LHCN-M2 (cell line): ENCODE measurements at regions not wholly inside any gene's neighbourhood (a gene's known extent, or its start where the extent isn't known, plus 50 kb on each side); places are given as distances from the start of the nearest gene placed in this dataset.
A peak's percentile ranks its signal among the peaks of the same experiment; 100 is the strongest.
"Not testable (repeated sequence)": the region's sequence is repeated elsewhere in the genome, so short reads cannot be mapped to it uniquely, and the experiment has no call there.

ENCODE experiments used
- DNase-seq: peaks from one replicate; pipeline ENCODE4 v3.0.0-alpha.2; 2012; ENCODE audit warnings: low read depth

DNA sequence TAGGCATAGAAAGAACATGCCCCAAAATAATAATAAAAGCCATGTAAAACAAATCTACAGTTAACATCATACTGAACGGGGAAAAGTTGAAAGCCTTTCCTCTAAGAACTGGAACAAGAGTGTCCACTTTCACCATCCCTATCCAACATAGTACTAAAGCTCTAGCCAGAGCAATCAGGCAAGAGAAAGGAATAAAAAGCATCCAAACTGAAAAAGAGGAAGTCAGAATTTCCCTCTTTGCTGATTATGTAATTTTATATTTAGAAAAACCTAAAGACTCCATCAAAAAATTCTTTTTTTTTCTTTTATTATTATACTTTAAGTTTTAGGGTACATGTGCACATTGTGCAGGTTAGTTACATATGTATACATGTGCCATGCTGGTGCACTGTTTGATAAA is 661.6 kb upstream of the CBLB start:
- DNase-seq = no peak

- DNase-seq = not testable (repeated sequence)
Observed at GRCh38 chr3:106531771-106532329, 663.0 kb upstream of the CBLB start.

DNA sequence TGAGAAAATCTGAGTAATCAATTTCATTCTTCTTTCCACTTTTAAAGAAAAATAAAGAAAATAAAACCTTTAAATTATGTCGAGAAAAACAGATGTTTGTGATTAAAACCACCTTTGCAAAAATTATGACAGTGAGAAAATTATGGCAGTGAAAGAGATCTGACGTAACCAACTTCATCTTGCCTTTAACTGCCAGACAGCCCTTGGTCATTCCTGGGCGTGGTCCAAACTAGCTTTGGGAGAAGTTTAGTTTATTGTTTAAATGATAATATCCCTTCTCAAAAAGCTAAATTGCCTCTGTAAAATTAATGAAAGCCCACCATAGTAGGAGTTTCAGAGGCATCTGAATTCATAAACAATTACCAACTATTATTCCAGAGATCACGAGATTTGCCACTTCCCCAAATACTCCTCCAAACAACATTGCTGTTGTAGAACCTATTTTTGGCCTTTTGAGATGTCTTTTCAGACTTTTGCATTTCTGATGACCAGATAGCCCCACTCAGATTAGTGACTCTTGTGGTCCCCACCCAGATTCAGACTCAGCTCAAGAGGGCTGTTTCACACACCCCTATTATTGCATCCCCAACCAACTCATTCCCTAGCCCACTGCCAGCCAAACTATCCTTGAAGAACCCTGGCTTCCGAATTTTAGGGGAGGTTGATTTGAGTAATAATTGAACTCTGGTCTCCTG is 664.4 kb upstream of the CBLB start:
- no peak for DNase-seq

GRCh38 chr3:106533788-106534160 is 665.0 kb upstream of the CBLB start:
- DNase-seq = no peak

GRCh38 chr3:106534206-106534605 is 665.4 kb upstream of the CBLB start:
- no peak for DNase-seq

- no peak for DNase-seq
Observed at GRCh38 chr3:106540743-106541142, 671.9 kb upstream of the CBLB start.

DNA sequence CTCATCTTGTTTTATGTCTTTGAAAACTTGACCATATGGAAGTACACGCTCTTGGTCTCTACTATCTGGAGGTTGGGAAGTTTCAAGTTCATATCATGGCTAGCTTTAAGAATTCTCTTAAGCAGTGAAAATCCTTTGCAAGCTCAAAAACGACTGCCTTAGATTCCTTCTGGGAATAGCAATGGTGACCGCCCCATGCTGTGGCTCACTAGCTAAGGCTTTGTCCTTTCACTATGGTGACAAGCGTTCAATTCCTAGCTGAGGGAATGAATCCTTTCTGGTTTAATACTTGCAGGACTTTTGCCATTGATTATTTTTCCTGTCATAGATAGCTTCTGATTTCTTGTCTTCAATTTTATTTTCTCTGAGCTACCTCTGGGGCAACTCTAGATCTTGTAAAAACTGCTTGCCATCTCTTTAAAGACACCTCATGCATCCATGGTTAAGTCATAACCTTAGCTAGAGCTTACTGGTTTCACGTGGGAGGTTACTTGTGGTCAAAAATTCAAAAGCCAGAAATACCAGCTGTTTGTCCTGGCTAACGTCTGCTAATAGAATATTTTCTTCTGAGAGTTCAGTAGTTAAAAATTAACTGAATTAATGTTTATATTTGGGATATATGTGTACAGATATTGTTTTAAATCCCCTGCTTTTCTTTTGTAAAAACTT is 673.4 kb upstream of the CBLB start:
- peak; percentile 82 for DNase-seq

DNA sequence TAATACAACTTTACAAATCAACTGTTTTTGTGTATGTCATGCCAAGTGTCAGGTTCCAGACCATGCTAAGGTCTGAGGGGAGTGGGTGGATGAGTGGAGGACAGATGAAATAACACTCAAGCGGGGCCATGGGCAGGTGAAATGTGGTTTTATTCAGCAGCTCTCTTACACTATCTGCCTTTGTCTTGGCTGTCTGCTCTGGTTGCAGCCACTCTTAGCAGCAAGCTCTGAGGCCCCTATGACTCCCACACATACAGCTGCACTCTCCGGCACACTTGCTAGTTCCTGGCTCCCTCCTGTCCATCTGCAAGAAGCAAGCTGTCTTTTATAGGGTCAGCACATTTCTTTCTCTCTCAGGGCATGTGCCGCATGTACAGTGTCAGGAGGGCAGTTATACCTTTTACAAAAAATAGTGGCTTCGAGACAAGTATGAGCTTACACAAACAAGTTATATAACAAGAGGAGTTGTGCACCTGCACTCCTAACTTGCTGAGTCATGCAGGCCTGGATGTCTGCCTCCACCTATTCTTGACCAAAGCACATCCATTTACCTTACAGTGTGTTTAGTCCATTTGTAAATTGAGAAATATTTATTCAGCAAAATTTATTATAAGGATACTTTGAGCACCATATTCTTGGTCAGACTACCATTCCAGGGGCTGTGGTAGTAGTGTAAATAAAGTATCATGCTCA is 683.7 kb upstream of the CBLB start:
- no peak for DNase-seq

- peak; percentile 90 for DNase-seq
Observed at GRCh38 chr3:106560451-106560966, 691.7 kb upstream of the CBLB start.

DNA sequence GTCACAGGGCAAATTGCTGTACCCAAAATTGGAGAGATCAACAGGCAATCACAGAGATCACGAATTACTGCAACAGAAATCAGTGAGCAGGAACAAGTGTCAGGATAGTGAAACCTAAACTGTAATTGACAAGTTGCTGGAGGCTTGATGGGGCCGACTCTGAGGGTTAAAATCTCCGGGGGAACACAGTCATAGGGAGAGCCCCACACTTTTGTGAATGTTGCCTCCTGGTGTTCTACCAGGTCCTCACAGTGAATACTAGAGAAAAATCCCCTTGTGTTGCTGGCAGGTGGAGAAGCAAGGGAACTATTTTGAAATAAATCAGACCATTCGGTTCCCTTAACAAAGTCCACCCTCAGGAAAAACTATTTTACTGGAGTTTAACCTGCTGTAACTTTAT is 697.5 kb upstream of the CBLB start:
- peak; percentile 22 for DNase-seq

DNA sequence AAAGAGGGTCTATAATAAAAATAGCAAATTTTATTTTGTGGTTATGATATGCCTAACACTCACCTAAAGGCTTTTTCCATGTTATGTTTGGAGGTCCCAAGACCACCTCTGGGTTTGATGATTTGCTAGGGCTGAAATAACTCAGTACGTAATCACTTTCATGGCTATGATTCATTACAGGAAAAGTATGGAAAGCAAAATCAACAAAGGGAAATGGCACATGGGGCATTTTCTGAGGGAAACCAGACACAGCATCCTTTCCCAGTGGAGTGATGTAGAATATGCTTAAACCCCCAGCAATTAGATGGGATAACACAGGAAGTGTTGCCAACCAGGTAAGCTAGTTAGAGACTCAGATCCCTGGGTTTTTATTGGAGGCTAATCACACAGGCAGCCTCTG is 701.6 kb upstream of the CBLB start:
- no peak for DNase-seq

DNA sequence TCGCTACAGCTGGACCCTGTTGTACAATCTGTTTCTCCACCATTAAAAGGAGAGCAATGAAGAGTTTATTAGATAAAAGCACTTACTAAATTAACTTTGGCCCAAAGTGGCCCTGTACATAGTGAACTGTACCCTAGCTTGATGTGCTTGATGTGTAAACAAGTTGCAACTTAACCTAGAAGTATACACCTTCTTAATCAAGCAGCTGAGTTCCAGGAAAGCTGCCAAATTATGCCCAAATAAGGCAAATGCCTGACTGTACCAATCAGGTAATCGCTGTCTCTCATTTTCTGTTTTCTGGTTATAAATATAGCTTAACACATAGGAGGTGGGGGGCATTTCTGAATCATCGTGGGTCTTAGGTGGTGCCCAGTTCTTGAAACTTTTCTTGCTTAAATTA is 704.8 kb upstream of the CBLB start:
- DNase-seq = no peak

GRCh38 chr3:106575029-106575428 is 706.2 kb upstream of the CBLB start:
- no peak for DNase-seq

DNA sequence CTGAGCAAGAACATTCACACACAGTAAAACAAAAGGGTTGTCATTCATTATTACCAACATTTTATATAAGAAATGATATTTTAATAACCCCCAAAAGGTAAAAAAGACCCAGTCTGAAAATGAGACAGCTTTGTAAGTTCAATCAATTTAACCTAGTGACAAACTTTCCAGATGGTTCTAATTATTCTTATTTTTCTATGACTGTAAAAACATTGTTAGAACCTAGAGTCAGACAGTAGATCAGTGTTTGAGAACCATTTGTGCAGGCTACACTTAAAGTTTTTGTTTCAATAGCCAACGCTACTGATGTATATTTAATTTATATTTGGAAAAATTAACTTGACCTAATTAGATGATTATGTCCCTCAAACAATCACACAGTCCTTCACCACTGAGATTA is 708.4 kb upstream of the CBLB start:
- DNase-seq = no peak

DNA sequence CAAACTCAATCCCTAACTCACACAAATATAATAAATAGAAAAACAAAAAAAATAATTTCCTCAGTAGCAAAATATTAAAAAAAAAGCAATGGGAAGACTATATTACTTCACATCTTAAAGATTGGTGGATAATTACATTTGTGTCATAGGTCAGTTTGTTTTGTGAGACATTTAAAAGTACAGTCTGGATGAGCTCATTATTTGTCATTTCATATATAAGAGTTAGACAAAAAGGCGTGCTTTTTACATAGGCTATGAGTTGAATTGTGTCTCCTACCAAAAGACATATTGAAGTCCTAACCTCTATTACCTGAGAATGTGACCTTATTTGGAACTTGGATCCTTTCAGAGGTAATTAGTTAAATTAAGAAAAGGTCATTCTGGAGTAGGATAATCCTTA is 710.1 kb upstream of the CBLB start:
- peak; percentile 6 for DNase-seq

- DNase-seq = no peak
Observed at GRCh38 chr3:106582151-106582550, 713.3 kb upstream of the CBLB start.

DNA sequence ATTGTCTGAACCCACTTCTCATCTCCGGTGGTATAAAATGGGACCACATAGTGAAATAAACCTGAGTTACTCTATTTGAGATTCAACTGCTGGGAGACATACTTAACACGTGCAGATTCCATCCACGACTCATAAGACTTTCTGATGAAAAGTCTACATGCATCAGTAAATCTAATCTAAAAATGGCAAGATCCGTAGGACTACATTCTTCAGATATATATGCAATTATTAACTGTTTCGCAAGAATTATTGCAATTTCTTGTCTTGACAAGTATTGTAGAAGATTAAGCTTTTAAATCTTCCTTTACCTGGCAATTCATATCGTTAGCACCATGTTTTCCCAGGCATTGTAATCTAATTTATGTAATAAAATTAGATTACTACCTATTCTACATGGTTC is 718.7 kb upstream of the CBLB start:
- no peak for DNase-seq

DNA sequence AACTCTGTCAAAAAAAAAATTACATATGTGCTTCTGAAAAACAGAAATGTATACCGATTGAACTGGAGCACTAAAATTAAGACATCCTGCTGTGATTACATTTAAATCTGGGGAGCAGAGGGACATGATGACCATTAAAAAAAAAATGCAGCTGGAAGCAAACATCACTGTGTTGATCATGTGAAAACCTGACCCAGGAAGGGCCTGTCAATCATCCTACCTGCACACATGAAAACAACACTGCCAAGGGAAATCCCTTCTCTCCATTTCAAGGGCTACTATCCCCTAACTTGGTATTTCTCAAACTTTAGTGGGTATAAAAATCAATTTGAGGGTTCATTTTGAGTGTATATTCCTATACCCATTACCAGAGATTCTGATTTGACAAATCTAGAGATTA is 719.9 kb upstream of the CBLB start:
- no peak for DNase-seq

DNA sequence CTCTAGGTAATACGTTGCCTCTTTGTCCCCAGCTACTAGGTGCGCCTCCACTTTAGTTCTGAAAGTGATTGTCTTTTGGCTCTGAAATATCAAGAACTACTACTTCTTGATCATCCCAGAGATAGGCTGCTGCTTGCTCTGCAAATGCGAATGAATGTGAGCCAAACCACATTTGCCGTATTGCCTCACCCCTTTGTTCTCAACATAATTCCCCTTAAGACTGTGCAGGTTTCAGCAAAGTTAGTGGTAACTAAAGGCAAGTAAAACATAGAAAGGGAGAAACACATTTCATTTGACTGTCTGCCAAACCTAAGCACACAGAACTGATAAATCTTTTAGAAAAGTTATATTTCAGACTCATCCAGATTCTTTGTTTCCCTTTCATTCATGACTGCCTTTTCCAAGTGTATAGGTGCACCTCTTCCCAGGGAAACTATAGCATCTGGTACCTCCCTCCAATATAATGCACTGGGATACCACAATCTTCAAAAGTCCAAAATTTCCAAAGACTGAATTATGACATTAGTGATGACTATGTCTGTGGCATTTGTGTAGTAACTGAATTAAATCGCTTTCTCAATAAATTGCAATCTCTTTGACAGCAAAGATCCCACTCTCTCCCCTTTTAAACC is 720.6 kb upstream of the CBLB start:
- peak; percentile 28 for DNase-seq

DNA sequence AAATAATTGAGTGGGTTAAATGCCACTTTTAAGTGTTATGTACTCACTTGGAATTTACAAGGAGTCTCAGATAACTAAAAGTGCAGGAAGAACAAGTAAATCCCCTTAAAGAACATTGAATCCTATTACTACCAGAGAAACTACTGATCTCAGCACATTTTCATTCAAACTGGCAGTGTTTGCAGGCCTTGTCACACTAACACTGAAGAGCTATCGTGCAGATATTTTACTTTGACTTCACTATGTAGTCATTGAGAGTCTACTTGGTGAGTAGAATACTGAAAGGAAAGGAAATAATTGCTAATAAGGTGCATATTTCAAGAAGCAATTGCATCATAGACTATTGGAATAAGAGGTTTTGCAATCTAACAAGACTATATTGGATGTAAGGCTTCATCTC is 721.4 kb upstream of the CBLB start:
- no peak for DNase-seq

GRCh38 chr3:106593381-106593780 is 724.6 kb upstream of the CBLB start:
- DNase-seq = no peak
